ENCODE measurements at regions not wholly inside any gene's neighbourhood (a gene's known extent, or its start where the extent isn't known, plus 50 kb on each side); places are given as distances from the start of the nearest gene placed in this dataset.

DNA sequence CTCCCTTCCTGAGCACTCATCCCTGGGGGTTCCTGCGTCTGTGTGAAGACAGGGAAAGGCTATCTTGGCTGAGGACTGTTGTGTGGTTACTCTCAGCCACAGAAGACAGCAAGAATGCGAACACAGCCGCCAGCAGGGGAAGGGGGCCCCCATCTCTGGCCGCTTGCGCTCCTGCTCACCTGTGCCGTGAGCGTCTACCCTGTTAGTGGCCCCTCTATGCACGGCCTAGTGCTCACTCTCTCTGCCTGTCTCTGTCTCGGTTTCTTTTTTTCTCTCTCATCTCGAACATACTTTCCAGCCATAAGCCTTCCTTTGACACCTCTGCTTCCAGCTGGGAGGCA lies 206.7 kb upstream of the APCDD1 start:
- H3K4me3 Mint-ChIP-seq (ENCODE audit: unreplicated experiment) = no peak overlapping the region
- H3K27ac Mint-ChIP-seq (ENCODE audit: unreplicated experiment) = no peak overlapping the region
- H3K27me3 ChIP-seq (ENCODE audit: insufficient read depth, low read length) = no peaks in the 10 kb centered on the region
- no peak for DNase-seq (ENCODE audit: low read depth)
- no peaks in the 10 kb centered on the region for H3K79me2 ChIP-seq (ENCODE audit: insufficient read depth, low read length)
- H3K9me3 Mint-ChIP-seq (ENCODE audit: unreplicated experiment) = peaks cover 1% of the 10 kb centered on the region
- H3K4me1 Mint-ChIP-seq (ENCODE audit: low read depth, unreplicated experiment) = peaks cover 9% of the 10 kb centered on the region
- H3K4me3 ChIP-seq (ENCODE audit: insufficient read depth, low read depth, low read length) = no peak overlapping the region
- H3K4me1 ChIP-seq (ENCODE audit: insufficient read depth, low read length) = no peaks in the 10 kb centered on the region
- H3K36me3 ChIP-seq (ENCODE audit: insufficient read depth, low read length) = no peaks in the 10 kb centered on the region
- FAIRE-seq = no peak
- peaks cover 26% of the 10 kb centered on the region for H3K27me3 Mint-ChIP-seq (ENCODE audit: low read depth, unreplicated experiment)
- H2AFZ ChIP-seq (ENCODE audit: low read depth, low read length) = no peak overlapping the region
- no peaks in the 10 kb centered on the region for H4K20me1 ChIP-seq (ENCODE audit: insufficient read depth, low read length)
- H3K27ac ChIP-seq (ENCODE audit: low read depth, low read length) = no peak overlapping the region
- H3K4me2 ChIP-seq (ENCODE audit: low read length) = no peak overlapping the region
- no peak for TF ChIP-seq EZH2 (IDR thresholded peaks at IDR 0.05; ENCODE audit: insufficient read depth, low read length)
- TF ChIP-seq, protein P1, sequence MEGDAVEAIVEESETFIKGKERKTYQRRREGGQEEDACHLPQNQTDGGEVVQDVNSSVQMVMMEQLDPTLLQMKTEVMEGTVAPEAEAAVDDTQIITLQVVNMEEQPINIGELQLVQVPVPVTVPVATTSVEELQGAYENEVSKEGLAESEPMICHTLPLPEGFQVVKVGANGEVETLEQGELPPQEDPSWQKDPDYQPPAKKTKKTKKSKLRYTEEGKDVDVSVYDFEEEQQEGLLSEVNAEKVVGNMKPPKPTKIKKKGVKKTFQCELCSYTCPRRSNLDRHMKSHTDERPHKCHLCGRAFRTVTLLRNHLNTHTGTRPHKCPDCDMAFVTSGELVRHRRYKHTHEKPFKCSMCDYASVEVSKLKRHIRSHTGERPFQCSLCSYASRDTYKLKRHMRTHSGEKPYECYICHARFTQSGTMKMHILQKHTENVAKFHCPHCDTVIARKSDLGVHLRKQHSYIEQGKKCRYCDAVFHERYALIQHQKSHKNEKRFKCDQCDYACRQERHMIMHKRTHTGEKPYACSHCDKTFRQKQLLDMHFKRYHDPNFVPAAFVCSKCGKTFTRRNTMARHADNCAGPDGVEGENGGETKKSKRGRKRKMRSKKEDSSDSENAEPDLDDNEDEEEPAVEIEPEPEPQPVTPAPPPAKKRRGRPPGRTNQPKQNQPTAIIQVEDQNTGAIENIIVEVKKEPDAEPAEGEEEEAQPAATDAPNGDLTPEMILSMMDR (IDR thresholded peaks at IDR 0.05; ENCODE audit: insufficient read depth, low read depth, low read length) = no peak
- H3K9me3 ChIP-seq (ENCODE audit: insufficient read depth, low read depth, low read length) = no peaks in the 10 kb centered on the region
- H3K9ac ChIP-seq (ENCODE audit: low read length) = no peak overlapping the region
- no peaks in the 10 kb centered on the region for H3K36me3 Mint-ChIP-seq (ENCODE audit: low read depth, unreplicated experiment)

DNA sequence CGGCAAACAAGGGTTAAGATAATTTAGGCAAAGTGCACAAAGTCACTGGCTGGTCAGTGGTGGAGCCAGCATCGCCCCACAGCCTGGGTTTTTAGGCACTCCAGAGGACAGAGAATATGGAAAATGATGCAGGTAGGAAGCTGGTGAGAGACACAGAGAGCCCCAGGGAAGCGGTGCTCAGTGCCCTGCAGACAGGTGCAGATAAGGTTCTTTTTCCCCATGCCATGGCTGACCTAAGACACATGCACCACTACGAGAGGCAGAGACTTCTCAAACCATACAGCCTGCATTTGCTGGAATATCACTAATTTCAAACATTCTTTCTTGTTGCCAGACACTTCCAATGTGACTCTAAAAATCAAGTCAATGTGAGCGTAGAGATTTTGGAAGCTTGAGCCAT lies 205.7 kb upstream of the APCDD1 start:
- H3K27ac ChIP-seq (ENCODE audit: low read depth, low read length) = no peak overlapping the region
- H3K9me3 Mint-ChIP-seq (ENCODE audit: unreplicated experiment) = peaks cover 1% of the 10 kb centered on the region
- H4K20me1 ChIP-seq (ENCODE audit: insufficient read depth, low read length) = no peaks in the 10 kb centered on the region
- H3K4me3 ChIP-seq (ENCODE audit: insufficient read depth, low read depth, low read length) = no peak overlapping the region
- no peaks in the 10 kb centered on the region for H3K36me3 Mint-ChIP-seq (ENCODE audit: low read depth, unreplicated experiment)
- H3K27me3 ChIP-seq (ENCODE audit: insufficient read depth, low read length) = no peaks in the 10 kb centered on the region
- no peaks in the 10 kb centered on the region for H3K36me3 ChIP-seq (ENCODE audit: insufficient read depth, low read length)
- no peak overlapping the region for H3K4me3 Mint-ChIP-seq (ENCODE audit: unreplicated experiment)
- no peaks in the 10 kb centered on the region for H3K4me1 ChIP-seq (ENCODE audit: insufficient read depth, low read length)
- H3K9ac ChIP-seq (ENCODE audit: low read length) = no peak overlapping the region
- no peak for TF ChIP-seq EZH2 (IDR thresholded peaks at IDR 0.05; ENCODE audit: insufficient read depth, low read length)
- TF ChIP-seq, protein P1 (IDR thresholded peaks at IDR 0.05; ENCODE audit: insufficient read depth, low read depth, low read length) = no peak
- peaks cover 9% of the 10 kb centered on the region for H3K4me1 Mint-ChIP-seq (ENCODE audit: low read depth, unreplicated experiment)
- H3K27ac Mint-ChIP-seq (ENCODE audit: unreplicated experiment) = no peak overlapping the region
- no peaks in the 10 kb centered on the region for H3K9me3 ChIP-seq (ENCODE audit: insufficient read depth, low read depth, low read length)
- H3K27me3 Mint-ChIP-seq (ENCODE audit: low read depth, unreplicated experiment) = peaks cover 26% of the 10 kb centered on the region
- no peak overlapping the region for H3K4me2 ChIP-seq (ENCODE audit: low read length)
- H2AFZ ChIP-seq (ENCODE audit: low read depth, low read length) = no peak overlapping the region
- H3K79me2 ChIP-seq (ENCODE audit: insufficient read depth, low read length) = no peaks in the 10 kb centered on the region
- FAIRE-seq (no peak), DNase-seq (ENCODE audit: low read depth) (no peak)

DNA sequence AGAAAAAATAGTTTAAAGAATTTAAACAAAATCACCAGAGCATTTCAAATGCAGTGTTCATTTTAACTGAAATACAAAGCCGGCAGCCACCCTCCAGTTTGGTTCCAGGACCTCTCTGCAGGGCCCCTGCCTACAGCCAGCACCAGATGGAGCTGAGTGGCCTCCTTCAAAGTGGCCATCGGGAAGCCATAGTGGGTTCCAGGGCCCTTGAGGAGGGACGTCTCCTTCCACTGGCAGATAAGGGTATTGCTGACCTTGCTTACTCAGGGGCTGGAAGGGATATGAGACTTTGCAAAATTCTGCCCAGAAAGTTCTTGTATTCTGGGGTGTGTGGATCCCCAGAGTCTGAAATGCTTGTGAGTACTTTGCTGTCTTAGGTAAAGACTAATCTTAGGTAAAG lies 205.2 kb upstream of the APCDD1 start:
- H3K9me3 Mint-ChIP-seq (ENCODE audit: unreplicated experiment) = peaks cover 1% of the 10 kb centered on the region
- H3K9me3 ChIP-seq (ENCODE audit: insufficient read depth, low read depth, low read length) = no peaks in the 10 kb centered on the region
- H3K79me2 ChIP-seq (ENCODE audit: insufficient read depth, low read length) = no peaks in the 10 kb centered on the region
- no peak overlapping the region for H3K27ac Mint-ChIP-seq (ENCODE audit: unreplicated experiment)
- H3K36me3 Mint-ChIP-seq (ENCODE audit: low read depth, unreplicated experiment) = no peaks in the 10 kb centered on the region
- TF ChIP-seq, protein P1 (IDR thresholded peaks at IDR 0.05; ENCODE audit: insufficient read depth, low read depth, low read length) = no peak
- TF ChIP-seq EZH2 (IDR thresholded peaks at IDR 0.05; ENCODE audit: insufficient read depth, low read length) = no peak
- no peak overlapping the region for H3K4me3 Mint-ChIP-seq (ENCODE audit: unreplicated experiment)
- no peak overlapping the region for H2AFZ ChIP-seq (ENCODE audit: low read depth, low read length)
- H3K4me1 Mint-ChIP-seq (ENCODE audit: low read depth, unreplicated experiment) = peaks cover 9% of the 10 kb centered on the region
- H3K9ac ChIP-seq (ENCODE audit: low read length) = no peak overlapping the region
- DNase-seq (ENCODE audit: low read depth) (no peak), FAIRE-seq (no peak)
- H3K4me3 ChIP-seq (ENCODE audit: insufficient read depth, low read depth, low read length) = no peak overlapping the region
- H3K27me3 Mint-ChIP-seq (ENCODE audit: low read depth, unreplicated experiment) = peaks cover 21% of the 10 kb centered on the region
- no peak overlapping the region for H3K4me2 ChIP-seq (ENCODE audit: low read length)
- no peak overlapping the region for H3K27ac ChIP-seq (ENCODE audit: low read depth, low read length)
- no peaks in the 10 kb centered on the region for H3K27me3 ChIP-seq (ENCODE audit: insufficient read depth, low read length)
- H3K4me1 ChIP-seq (ENCODE audit: insufficient read depth, low read length) = no peaks in the 10 kb centered on the region
- H4K20me1 ChIP-seq (ENCODE audit: insufficient read depth, low read length) = no peaks in the 10 kb centered on the region
- H3K36me3 ChIP-seq (ENCODE audit: insufficient read depth, low read length) = no peaks in the 10 kb centered on the region

Measured in astrocyte (in vitro differentiated cells and primary cell).